Neural crest cell (in vitro differentiated cells): ENCODE measurements at regions not wholly inside any gene's neighbourhood (a gene's known extent, or its start where the extent isn't known, plus 50 kb on each side); places are given as distances from the start of the nearest gene placed in this dataset.
A peak's percentile ranks its signal among the peaks of the same experiment; 100 is the strongest.

Experiments
- DNase-seq: peaks from one replicate; pipeline ENCODE4 v3.0.0; 2021; ENCODE audit warnings: low read depth, mixed read lengths, low spot score
- H3K27ac Mint-ChIP-seq: one replicate; pipeline ENCODE4 v1.8.0; 2021; ENCODE audit warnings: mild to moderate bottlenecking, mixed read lengths; ENCODE audit not compliant: unreplicated experiment
- H3K27me3 Mint-ChIP-seq: 2 replicates; pipeline ENCODE4 v1.8.0; 2021; ENCODE audit warnings: low read depth, mild to moderate bottlenecking, mixed read lengths
- H3K36me3 Mint-ChIP-seq: 2 replicates; pipeline ENCODE4 v1.8.0; 2021; ENCODE audit warnings: low read depth, mild to moderate bottlenecking, mixed read lengths
- H3K4me1 Mint-ChIP-seq: 2 replicates; pipeline ENCODE4 v1.8.0; 2021; ENCODE audit warnings: mixed read lengths
- H3K4me3 Mint-ChIP-seq: one replicate; pipeline ENCODE4 v1.8.0; 2021; ENCODE audit warnings: mild to moderate bottlenecking, mixed read lengths
- H3K9me3 Mint-ChIP-seq: 2 replicates; pipeline ENCODE4 v1.8.0; 2021; ENCODE audit warnings: mixed read lengths
- microRNA-seq: library from miRNA; unstranded; fragments of <30 nt; microRNA quantifications from one replicate; pipeline ENCODE4, GENCODE V29; 2020
- TF ChIP-seq, protein P1 (sequence below): fragments of 200-600 bp; sonication (generic); conservative IDR thresholded peaks from 2 replicates; pipeline ENCODE4 v1.5.0; 2021; ENCODE audit warnings: antibody characterized with exemption, mild to moderate bottlenecking

- no peaks in the 10 kb centered on the region for H3K4me1 Mint-ChIP-seq
- H3K9me3 Mint-ChIP-seq, result peaks cover 19% of the 10 kb centered on the region
- H3K27me3 Mint-ChIP-seq, result peaks cover 40% of the 10 kb centered on the region
- H3K36me3 Mint-ChIP-seq, result peaks cover 9% of the 10 kb centered on the region
- no peak overlapping the region for H3K27ac Mint-ChIP-seq
- H3K4me3 Mint-ChIP-seq, result no peak overlapping the region
- DNase-seq, result no peak
- TF ChIP-seq, protein P1, sequence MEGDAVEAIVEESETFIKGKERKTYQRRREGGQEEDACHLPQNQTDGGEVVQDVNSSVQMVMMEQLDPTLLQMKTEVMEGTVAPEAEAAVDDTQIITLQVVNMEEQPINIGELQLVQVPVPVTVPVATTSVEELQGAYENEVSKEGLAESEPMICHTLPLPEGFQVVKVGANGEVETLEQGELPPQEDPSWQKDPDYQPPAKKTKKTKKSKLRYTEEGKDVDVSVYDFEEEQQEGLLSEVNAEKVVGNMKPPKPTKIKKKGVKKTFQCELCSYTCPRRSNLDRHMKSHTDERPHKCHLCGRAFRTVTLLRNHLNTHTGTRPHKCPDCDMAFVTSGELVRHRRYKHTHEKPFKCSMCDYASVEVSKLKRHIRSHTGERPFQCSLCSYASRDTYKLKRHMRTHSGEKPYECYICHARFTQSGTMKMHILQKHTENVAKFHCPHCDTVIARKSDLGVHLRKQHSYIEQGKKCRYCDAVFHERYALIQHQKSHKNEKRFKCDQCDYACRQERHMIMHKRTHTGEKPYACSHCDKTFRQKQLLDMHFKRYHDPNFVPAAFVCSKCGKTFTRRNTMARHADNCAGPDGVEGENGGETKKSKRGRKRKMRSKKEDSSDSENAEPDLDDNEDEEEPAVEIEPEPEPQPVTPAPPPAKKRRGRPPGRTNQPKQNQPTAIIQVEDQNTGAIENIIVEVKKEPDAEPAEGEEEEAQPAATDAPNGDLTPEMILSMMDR, result no peak
Observed at GRCh38 chr15:79140846-79141570, 50.4 kb upstream of the RASGRF1 start.

Small RNAs in the stretch of these regions (microRNA-seq; reads per million reads assigned to microRNA genes)
- 6.5 reads per million, percentile 5 among the genes with 10 or more reads in this experiment for gene MIR184
